HepG2 (cell line): ENCODE measurements at regions not wholly inside any gene's neighbourhood (a gene's known extent, or its start where the extent isn't known, plus 50 kb on each side); places are given as distances from the start of the nearest gene placed in this dataset.

Experiments used
- ATAC-seq: fragments of 200-7000 bp; cut with Tn5 transposase; 3 replicates; pipeline ENCODE4 v1.9.1; 2020; ENCODE audit warnings: mild to moderate bottlenecking, moderate library complexity
- BruUV-seq: library from RNA; stranded (reverse); fragments of 400-500 nt; replicated peaks from 2 replicates; lab custom pipeline; 2021; lab: Mats Ljungman, UMichigan
- CTCF ChIA-PET: fragments of 300-600 bp; formaldehyde crosslinking; extraction: SDS; loops from one replicate; lab custom pipeline; 2021; ENCODE audit warnings: low total read pairs, inconsistent platforms, low intra/inter-chr PET ratio; lab: Yijun Ruan, JAX
- POLR2A ChIA-PET: fragments of 350-600 bp; sonication (Branson Sonifier 250); formaldehyde crosslinking; loops from one replicate; lab custom pipeline; 2020; ENCODE audit warnings: antibody characterized with exemption, inconsistent platforms; lab: Yijun Ruan, JAX
- DNase-seq: peaks from one replicate; pipeline ENCODE4 v3.0.0-alpha.2; 2015; ENCODE audit warnings: low spot score
- FAIRE-seq: peaks from 3 replicates; lab custom pipeline; 2011; peaks lifted over from hg19 to GRCh38; lab: Jason Lieb, UNC
- H2AFZ ChIP-seq: one replicate; pipeline ENCODE4 v1.6.1; 2011; ENCODE audit warnings: low read length, inconsistent platforms
- H3K27ac ChIP-seq: fragments of 300-600 bp; 3 replicates; pipeline ENCODE4 v1.8.0; 2011; ENCODE audit warnings: mixed run types, mild to moderate bottlenecking, mixed read lengths, low read length, inconsistent platforms; ENCODE audit not compliant: insufficient read depth; ENCODE audit errors: extremely low read length
- H3K27me3 ChIP-seq, 2 experiments: fragments of 200-600 bp in 1 of 2; 2 replicates in 1 of 2; 3 replicates in 1 of 2; pipeline versions ENCODE4 v1.6.0 to v1.8.0; 2011; ENCODE audit warnings: low read length in 2 of 2, mild to moderate bottlenecking in 2 of 2, moderate library complexity in 2 of 2, inconsistent platforms in 1 of 2; ENCODE audit not compliant: insufficient read depth in 2 of 2, control insufficient read depth in 1 of 2
- H3K36me3 ChIP-seq, 2 experiments: fragments of 200-600 bp in 1 of 2; replicated peaks in 1 of 2; 2 replicates in 1 of 2; 3 replicates in 1 of 2; pipeline versions ENCODE4 v1.5.1 to v1.8.0; 2011; ENCODE audit warnings: low read length in 2 of 2, inconsistent platforms in 1 of 2; ENCODE audit not compliant: insufficient read depth in 2 of 2, control insufficient read depth in 1 of 2
- H3K4me1 ChIP-seq: 2 replicates; pipeline ENCODE4 v1.5.1; 2012; ENCODE audit warnings: low read length, inconsistent platforms; ENCODE audit not compliant: insufficient read depth
- H3K4me2 ChIP-seq: 2 replicates; pipeline ENCODE4 v1.6.0; 2011; ENCODE audit warnings: low read depth, low read length, inconsistent platforms
- H3K4me3 ChIP-seq, 3 experiments: fragments of 200-600 bp in 1 of 3; sonication (generic), shearing (Covaris generic) in 1 of 3; replicated peaks in 1 of 3; 2 replicates each; pipeline ENCODE4 v1.5.1; 2011 to 2016; ENCODE audit warnings: low read length in 3 of 3, inconsistent platforms in 2 of 3, low read depth in 2 of 3, mild to moderate bottlenecking in 2 of 3, control low read depth in 1 of 3, mixed read lengths in 1 of 3; ENCODE audit not compliant: insufficient read depth in 1 of 3
- H3K79me2 ChIP-seq: one replicate; pipeline ENCODE4 v1.6.1; 2011; ENCODE audit warnings: low read length, inconsistent platforms; ENCODE audit not compliant: insufficient read depth
- H3K9ac ChIP-seq: 2 replicates; pipeline ENCODE4 v1.6.0; 2011; ENCODE audit warnings: mild to moderate bottlenecking, low read depth, low read length, inconsistent platforms; ENCODE audit not compliant: insufficient read depth
- H3K9me3 ChIP-seq: 2 replicates; pipeline ENCODE4 v1.5.1; 2012; ENCODE audit warnings: mild to moderate bottlenecking, low read length
- H4K20me1 ChIP-seq: 2 replicates; pipeline ENCODE4 v1.6.0; 2011; ENCODE audit warnings: inconsistent platforms, mild to moderate bottlenecking, low read length, moderate library complexity; ENCODE audit not compliant: insufficient read depth
- E2F1 ChIP-seq: sonication (generic); formaldehyde crosslinking; IDR thresholded peaks from 2 replicates; pipeline ENCODE4 v1.5.0; 2020; ENCODE audit warnings: missing genetic modification reagents
- HOXA5 ChIP-seq: sonication (generic); formaldehyde crosslinking; IDR thresholded peaks from 2 replicates; pipeline ENCODE4 v1.4.0; 2020; ENCODE audit warnings: missing genetic modification reagents
- PHF21A ChIP-seq: sonication (generic); formaldehyde crosslinking; IDR thresholded peaks from 2 replicates; pipeline ENCODE4 v1.5.0; 2020; ENCODE audit warnings: mild to moderate bottlenecking, missing genetic modification reagents
- SP2 ChIP-seq: sonication (generic); formaldehyde crosslinking; IDR thresholded peaks from 2 replicates; pipeline ENCODE4 v1.5.1; 2020; ENCODE audit warnings: mild to moderate bottlenecking, missing genetic modification reagents
- SRSF4 ChIP-seq: fragments of 200-400 bp; formaldehyde crosslinking; IDR thresholded peaks from one replicate; pipeline ENCODE4 v1.6.1; 2018; ENCODE audit warnings: mild to moderate bottlenecking, low read depth, low read length, moderate library complexity; ENCODE audit not compliant: poor library complexity, severe bottlenecking
- TARDBP ChIP-seq: sonication (generic); formaldehyde crosslinking; IDR thresholded peaks from 2 replicates; pipeline ENCODE4 v1.8.0; 2022; ENCODE audit warnings: mild to moderate bottlenecking, missing genetic modification reagents
- TCF7L2 ChIP-seq: IDR thresholded peaks from 2 replicates; pipeline ENCODE4 v1.6.1; 2011; ENCODE audit warnings: mild to moderate bottlenecking, low read depth, low read length, moderate library complexity
- ZFP91 ChIP-seq: sonication (generic); formaldehyde crosslinking; IDR thresholded peaks from 2 replicates; pipeline ENCODE4 v1.9.0; 2022; ENCODE audit warnings: missing genetic modification reagents, mild to moderate bottlenecking, borderline replicate concordance
- ZNF143 ChIP-seq: sonication (generic); formaldehyde crosslinking; IDR thresholded peaks from 2 replicates; pipeline ENCODE4 v1.4.0; 2020; ENCODE audit warnings: missing genetic modification reagents
- ZNF256 ChIP-seq: sonication (generic); formaldehyde crosslinking; conservative IDR thresholded peaks from 2 replicates; pipeline ENCODE4 v1.4.0; 2020; ENCODE audit warnings: missing genetic modification reagents
- ZNF331 ChIP-seq: sonication (generic); formaldehyde crosslinking; IDR thresholded peaks from 2 replicates; pipeline ENCODE4 v1.4.0; 2020; ENCODE audit warnings: missing genetic modification reagents
- WGBS: methylation state at CpG from one replicate; pipeline ENCODE4 v1.1.6; 2017; ENCODE audit warnings: low lambda C conversion rate; 5-methylcytosine and 5-hydroxymethylcytosine counted together
- in situ Hi-C: cut with HindIII; loops from 2 replicates; pipeline ENCODE4 v1.10.0; 2017; ENCODE audit warnings: low pct_unique_long_range_greater_than_20kb; ENCODE audit not compliant: extremely low pct_ligation_motif_present
- intact Hi-C: fragments of 100-400 bp; cut with micrococcal nuclease; formaldehyde crosslinking; loops from one replicate; pipeline ENCODE4 v1.10.0; 2022; ENCODE audit not compliant: unreplicated experiment

- TF ChIP-seq SP2 (no peak), PHF21A (CRISPR knock-in tag) (no peak), HOXA5 (CRISPR knock-in tag) (no peak), ZFP91 (no peak), E2F1 (no peak), TCF7L2 (no peak), TARDBP (no peak), ZNF331 (no peak), SRSF4 (no peak), ZNF256 (no peak), ZNF143 (CRISPR knock-in tag) (no peak)
- POLR2A ChIA-PET = interaction anchor here (0.7 kb wide), 1 partner anchor 114 kb away, joined by 3 read pairs; no protein-coding TSS in a partner anchor
- Histone ChIP-seq H3K4me1 (peaks cover 9% of the 10 kb centered on the region; the same call in 1 of the 2 replicates), H3K36me3 (no peaks in the 10 kb centered on the region), H3K9me3 (no peaks in the 10 kb centered on the region), H3K27me3 (peaks cover 0 to 4% of the 10 kb centered on the region in 2 experiments; a peak in 1 of 5 replicates), H4K20me1 (no peaks in the 10 kb centered on the region), H3K4me2 (no peak overlapping the region), H3K79me2 (no peaks in the 10 kb centered on the region), H3K4me3 (no peak overlapping the region), H2AFZ (no peak overlapping the region), H3K9ac (no peak overlapping the region), H3K27ac (no peak overlapping the region)
- in situ Hi-C loops = no loop called here
- FAIRE-seq (no peak), DNase-seq (no peak), ATAC-seq (no peak)
- BruUV-seq = no TSS peak
- CTCF ChIA-PET = no interaction called here
- 18% methylated on average over 4 of the region's 4 CpGs for WGBS
- intact Hi-C loops = no loop called here
These were observed 81.9 kb upstream of the RREB1 start for GRCh38 chr6:7025861-7026260.
